ENCODE measurements at regions not wholly inside any gene's neighbourhood (a gene's known extent, or its start where the extent isn't known, plus 50 kb on each side); places are given as distances from the start of the nearest gene placed in this dataset.

- Histone ChIP-seq H3K4me3 (no peak overlapping the region), H3K4me1 (replicated peaks in 1 of 2) (no peaks in the 10 kb centered on the region), H3K36me3 (replicated peaks in 1 of 2) (no peaks in the 10 kb centered on the region), H3K27me3 (no peaks in the 10 kb centered on the region), H3K9me3 (replicated peaks in 1 of 3) (no peaks in the 10 kb centered on the region), H3K27ac (no peak overlapping the region)
- 86 to 92% (median 88%) methylated on average over 5 of the region's 5 CpGs for WGBS, 4 donors
- DNase-seq, result no peak
- TF ChIP-seq CTCF (IDR thresholded peaks at IDR 0.05) (no peak), POLR2A (IDR thresholded peaks at IDR 0.05) (no peak)
- intact Hi-C loops (cut with DNase I), result no loop called here
Measured at GRCh38 chr2:172658945-172659344, 76.7 kb upstream of the RAPGEF4 start.

GRCh38 chr2:172662099-172662498, 73.5 kb upstream of the RAPGEF4 start:
- no peaks in the 10 kb centered on the region for H3K9me3 ChIP-seq (replicated peaks in 1 of 3)
- no peak overlapping the region for H3K27ac ChIP-seq
- H3K4me3 ChIP-seq, result no peak overlapping the region
- intact Hi-C loops (cut with DNase I), result no loop called here
- TF ChIP-seq CTCF (IDR thresholded peaks at IDR 0.05), result no peak
- TF ChIP-seq POLR2A (IDR thresholded peaks at IDR 0.05), result no peak
- WGBS, 4 donors, result 69 to 74% (median 70%) methylated on average over 3 of the region's 3 CpGs
- H3K27me3 ChIP-seq, result no peaks in the 10 kb centered on the region
- no peaks in the 10 kb centered on the region for H3K4me1 ChIP-seq (replicated peaks in 1 of 2)
- DNase-seq, result no peak
- no peaks in the 10 kb centered on the region for H3K36me3 ChIP-seq (replicated peaks in 1 of 2)

- H3K27me3 ChIP-seq, result no peaks in the 10 kb centered on the region
- no peak overlapping the region for H3K27ac ChIP-seq
- 52 to 68% (median 64%) methylated on average over 1 of the region's 1 CpG for WGBS, 4 donors
- H3K36me3 ChIP-seq (replicated peaks in 1 of 2), result no peaks in the 10 kb centered on the region
- no peaks in the 10 kb centered on the region for H3K9me3 ChIP-seq (replicated peaks in 1 of 3)
- H3K4me1 ChIP-seq (replicated peaks in 1 of 2), result no peaks in the 10 kb centered on the region
- H3K4me3 ChIP-seq, result no peak overlapping the region
- intact Hi-C loops (cut with DNase I), result no loop called here
- no peak for DNase-seq
- no peak for TF ChIP-seq POLR2A (IDR thresholded peaks at IDR 0.05)
Measured at GRCh38 chr2:172664766-172665165, 70.9 kb upstream of the RAPGEF4 start.

- Histone ChIP-seq H3K27me3 (no peaks in the 10 kb centered on the region), H3K4me3 (no peak overlapping the region), H3K9me3 (replicated peaks in 1 of 3) (no peaks in the 10 kb centered on the region), H3K27ac (no peak overlapping the region), H3K4me1 (replicated peaks in 1 of 2) (no peaks in the 10 kb centered on the region), H3K36me3 (replicated peaks in 1 of 2) (no peaks in the 10 kb centered on the region)
- TF ChIP-seq POLR2A (IDR thresholded peaks at IDR 0.05) (no peak), CTCF (IDR thresholded peaks at IDR 0.05) (no peak)
- intact Hi-C loops (cut with DNase I), result no loop called here
- WGBS, 4 donors, result 48 to 76% (median 68%) methylated on average over 3 of the region's 3 CpGs
- DNase-seq, result no peak
Measured at GRCh38 chr2:172667581-172668325, 67.9 kb upstream of the RAPGEF4 start.

- TF ChIP-seq POLR2A (IDR thresholded peaks at IDR 0.05), result no peak
- no peak overlapping the region for H3K4me3 ChIP-seq
- intact Hi-C loops (cut with DNase I), result loop anchor here in 1 of 2 donors (5.0 kb wide), 1 partner anchor 79 kb away; no protein-coding TSS in a partner anchor
- 62 to 76% (median 69%) methylated on average over 1 of the region's 1 CpG for WGBS, 4 donors
- H3K4me1 ChIP-seq (replicated peaks in 1 of 2), result peaks cover 0 to 4% of the 10 kb centered on the region in 2 donors
- DNase-seq, result no peak
- H3K27ac ChIP-seq, result no peak overlapping the region
- H3K9me3 ChIP-seq (replicated peaks in 1 of 3), result no peaks in the 10 kb centered on the region
- H3K36me3 ChIP-seq (replicated peaks in 1 of 2), result no peaks in the 10 kb centered on the region
- no peaks in the 10 kb centered on the region for H3K27me3 ChIP-seq
Measured at GRCh38 chr2:172671501-172671900, 64.1 kb upstream of the RAPGEF4 start.
